ENCODE measurements at regions not wholly inside any gene's neighbourhood (a gene's known extent, or its start where the extent isn't known, plus 50 kb on each side); places are given as distances from the start of the nearest gene placed in this dataset.

- peaks cover 1 to 3% of the 10 kb centered on the region in 2 donors for H3K27me3 Mint-ChIP-seq
- H3K27me3 ChIP-seq (ENCODE audit: insufficient read depth, low read length), result no peaks in the 10 kb centered on the region
- no peak overlapping the region for H3K4me3 Mint-ChIP-seq
- H3K36me3 Mint-ChIP-seq, result peaks cover 3 to 4% of the 10 kb centered on the region in 2 donors
- no peaks in the 10 kb centered on the region for H3K4me1 ChIP-seq (ENCODE audit: insufficient read depth, low read length)
- H3K4me3 ChIP-seq (ENCODE audit: low read length in 2 of 2), result no peak overlapping the region
- intact Hi-C loops (cut with micrococcal nuclease), result no loop called here
- no peak for DNase-seq
- no peaks in the 10 kb centered on the region for H3K4me1 Mint-ChIP-seq
- POLR2A ChIA-PET (ENCODE audit: partially characterized antibody), result no interaction called here
- no peak overlapping the region for H3K27ac ChIP-seq (ENCODE audit: low read depth, low read length)
- H3K36me3 ChIP-seq (ENCODE audit: insufficient read depth, low read length), result no peaks in the 10 kb centered on the region
- CTCF ChIA-PET (ENCODE audit: partially characterized antibody), result no interaction called here
- H3K9me3 Mint-ChIP-seq, result peaks cover 0 to 19% (median 17%) of the 10 kb centered on the region in 8 donors
- H3K9me3 ChIP-seq (ENCODE audit: control insufficient read depth in 1 of 2, low read length in 2 of 2), result no peaks in the 10 kb centered on the region
- H3K27ac Mint-ChIP-seq, result no peak overlapping the region
Observed at GRCh38 chr2:64394153-64394552, 59.8 kb upstream of the LGALSL start.

- Mint-ChIP-seq H3K27ac (no peak overlapping the region), H3K36me3 (no peaks in the 10 kb centered on the region), H3K27me3 (peaks cover 2 to 3% of the 10 kb centered on the region in 2 donors), H3K4me3 (no peak overlapping the region), H3K4me1 (no peaks in the 10 kb centered on the region), H3K9me3 (peaks cover 0 to 11% (median 6%) of the 10 kb centered on the region in 8 donors)
- Histone ChIP-seq H3K4me3 (ENCODE audit: low read length in 2 of 2) (no peak overlapping the region), H3K4me1 (ENCODE audit: insufficient read depth, low read length) (no peaks in the 10 kb centered on the region), H3K36me3 (ENCODE audit: insufficient read depth, low read length) (no peaks in the 10 kb centered on the region), H3K9me3 (ENCODE audit: control insufficient read depth in 1 of 2, low read length in 2 of 2) (no peaks in the 10 kb centered on the region), H3K27ac (ENCODE audit: low read depth, low read length) (no peak overlapping the region), H3K27me3 (ENCODE audit: insufficient read depth, low read length) (no peaks in the 10 kb centered on the region)
- ChIA-PET CTCF (ENCODE audit: partially characterized antibody) (interaction anchor here (0.8 kb wide), 1 partner anchor 65 kb away, joined by 3 read pairs; no protein-coding TSS in a partner anchor), POLR2A (ENCODE audit: partially characterized antibody) (no interaction called here)
- intact Hi-C loops (cut with micrococcal nuclease), result no loop called here
- DNase-seq, result no peak
Observed at GRCh38 chr2:64396001-64396400, 58.0 kb upstream of the LGALSL start.

GRCh38 chr2:64396551-64396950 lies 57.4 kb upstream of the LGALSL start:
- no peak for DNase-seq
- no peaks in the 10 kb centered on the region for H3K36me3 Mint-ChIP-seq
- intact Hi-C loops (cut with micrococcal nuclease), result no loop called here
- peaks cover 0 to 6% (median 3%) of the 10 kb centered on the region in 8 donors for H3K9me3 Mint-ChIP-seq
- Histone ChIP-seq H3K4me3 (ENCODE audit: low read length in 2 of 2) (no peak overlapping the region), H3K4me1 (ENCODE audit: insufficient read depth, low read length) (no peaks in the 10 kb centered on the region), H3K27me3 (ENCODE audit: insufficient read depth, low read length) (no peaks in the 10 kb centered on the region), H3K9me3 (ENCODE audit: control insufficient read depth in 1 of 2, low read length in 2 of 2) (no peaks in the 10 kb centered on the region), H3K27ac (ENCODE audit: low read depth, low read length) (no peak overlapping the region), H3K36me3 (ENCODE audit: insufficient read depth, low read length) (no peaks in the 10 kb centered on the region)
- no peak overlapping the region for H3K4me3 Mint-ChIP-seq
- H3K27me3 Mint-ChIP-seq, result peaks cover 2 to 3% of the 10 kb centered on the region in 2 donors
- no peak overlapping the region for H3K27ac Mint-ChIP-seq
- ChIA-PET CTCF (ENCODE audit: partially characterized antibody) (interaction anchor here (1.7 kb wide), 1 partner anchor 65 kb away, joined by 5 read pairs; no protein-coding TSS in a partner anchor), POLR2A (ENCODE audit: partially characterized antibody) (no interaction called here)
- H3K4me1 Mint-ChIP-seq, result no peaks in the 10 kb centered on the region

- no peak for DNase-seq
- no peaks in the 10 kb centered on the region for H3K27me3 ChIP-seq (ENCODE audit: insufficient read depth, low read length)
- no peaks in the 10 kb centered on the region for H3K9me3 ChIP-seq (ENCODE audit: control insufficient read depth in 1 of 2, low read length in 2 of 2)
- Mint-ChIP-seq H3K36me3 (no peaks in the 10 kb centered on the region), H3K4me1 (no peaks in the 10 kb centered on the region), H3K4me3 (no peak overlapping the region), H3K9me3 (no peaks in the 10 kb centered on the region), H3K27me3 (peaks cover 0 to 2% of the 10 kb centered on the region in 2 donors), H3K27ac (no peak overlapping the region)
- intact Hi-C loops (cut with micrococcal nuclease), result no loop called here
- H3K4me3 ChIP-seq (ENCODE audit: low read length in 2 of 2), result no peak overlapping the region
- ChIA-PET POLR2A (ENCODE audit: partially characterized antibody) (no interaction called here), CTCF (ENCODE audit: partially characterized antibody) (interaction anchor here (0.8 to 1.4 kb wide), 2 partner anchors 11 to 60 kb away, joined by 3 read pairs; no protein-coding TSS in a partner anchor)
- H3K36me3 ChIP-seq (ENCODE audit: insufficient read depth, low read length), result no peaks in the 10 kb centered on the region
- no peaks in the 10 kb centered on the region for H3K4me1 ChIP-seq (ENCODE audit: insufficient read depth, low read length)
- H3K27ac ChIP-seq (ENCODE audit: low read depth, low read length), result no peak overlapping the region
Observed at GRCh38 chr2:64398516-64399129, 55.3 kb upstream of the LGALSL start.

DNA sequence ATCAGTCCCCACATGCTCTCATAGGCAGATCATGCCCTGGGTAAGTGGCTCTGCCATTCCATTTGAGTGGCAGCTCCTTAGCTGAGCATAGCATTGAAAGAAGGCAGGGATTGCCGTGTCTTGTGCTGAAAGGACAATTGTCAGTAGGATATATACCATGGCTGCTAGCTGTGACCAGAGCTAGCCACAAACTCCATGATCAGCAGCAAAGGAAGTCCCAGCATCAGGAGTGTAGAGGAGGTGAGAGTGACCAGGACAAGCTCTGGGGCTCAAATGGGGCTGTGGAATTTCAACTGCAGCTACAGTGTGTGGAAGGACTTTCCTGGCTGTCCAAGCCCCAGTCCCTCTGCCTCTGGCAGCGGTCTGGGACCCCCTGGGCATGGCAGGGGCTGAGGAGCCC lies 54.4 kb upstream of the LGALSL start:
- H3K4me3 Mint-ChIP-seq, result no peak overlapping the region
- CTCF ChIA-PET (ENCODE audit: partially characterized antibody), result no interaction called here
- no peaks in the 10 kb centered on the region for H3K4me1 Mint-ChIP-seq
- DNase-seq, result no peak
- Histone ChIP-seq H3K4me3 (ENCODE audit: low read length in 2 of 2) (no peak overlapping the region), H3K27me3 (ENCODE audit: insufficient read depth, low read length) (no peaks in the 10 kb centered on the region), H3K9me3 (ENCODE audit: control insufficient read depth in 1 of 2, low read length in 2 of 2) (no peaks in the 10 kb centered on the region), H3K4me1 (ENCODE audit: insufficient read depth, low read length) (no peaks in the 10 kb centered on the region), H3K36me3 (ENCODE audit: insufficient read depth, low read length) (no peaks in the 10 kb centered on the region), H3K27ac (ENCODE audit: low read depth, low read length) (no peak overlapping the region)
- no peaks in the 10 kb centered on the region for H3K9me3 Mint-ChIP-seq
- no peaks in the 10 kb centered on the region for H3K36me3 Mint-ChIP-seq
- POLR2A ChIA-PET (ENCODE audit: partially characterized antibody), result no interaction called here
- peaks cover 0 to 2% of the 10 kb centered on the region in 2 donors for H3K27me3 Mint-ChIP-seq
- H3K27ac Mint-ChIP-seq, result no peak overlapping the region
- intact Hi-C loops (cut with micrococcal nuclease), result no loop called here

DNA sequence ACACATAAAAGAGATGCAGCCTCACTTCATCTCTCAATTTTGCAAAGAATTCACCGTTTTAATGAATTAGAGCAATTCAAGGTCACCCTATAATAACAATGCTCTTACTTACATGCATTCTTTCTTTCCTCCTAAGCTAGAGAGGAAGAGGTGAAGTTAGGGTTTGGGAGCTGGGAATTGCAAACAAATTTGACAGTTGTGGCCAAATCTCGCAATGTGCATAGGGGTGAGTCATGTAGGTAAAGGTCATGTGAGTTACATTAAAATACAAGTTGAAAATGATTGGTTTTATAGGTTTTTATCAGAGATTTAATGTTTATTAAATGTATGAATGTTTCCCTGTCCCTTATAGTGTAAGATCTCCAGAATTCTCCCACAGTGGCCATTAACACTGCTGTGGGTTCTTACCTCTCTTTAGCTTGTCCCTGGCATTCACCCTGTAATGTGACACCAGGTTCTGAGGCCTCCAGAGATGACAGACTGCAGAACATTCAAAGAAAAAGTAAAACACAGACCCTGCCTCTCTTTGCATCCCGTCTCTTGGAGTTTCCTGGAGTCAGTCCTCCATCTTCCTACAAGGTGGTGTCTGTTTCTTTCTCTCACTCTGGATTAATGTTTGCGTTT lies 53.7 kb upstream of the LGALSL start:
- intact Hi-C loops (cut with micrococcal nuclease), result no loop called here
- Histone ChIP-seq H3K36me3 (ENCODE audit: insufficient read depth, low read length) (no peaks in the 10 kb centered on the region), H3K27me3 (ENCODE audit: insufficient read depth, low read length) (no peaks in the 10 kb centered on the region), H3K4me1 (ENCODE audit: insufficient read depth, low read length) (no peaks in the 10 kb centered on the region), H3K27ac (ENCODE audit: low read depth, low read length) (no peak overlapping the region), H3K4me3 (ENCODE audit: low read length in 2 of 2) (no peak overlapping the region), H3K9me3 (ENCODE audit: control insufficient read depth in 1 of 2, low read length in 2 of 2) (no peaks in the 10 kb centered on the region)
- Mint-ChIP-seq H3K27ac (no peak overlapping the region), H3K36me3 (no peaks in the 10 kb centered on the region), H3K4me3 (no peak overlapping the region), H3K27me3 (peaks cover 0 to 2% of the 10 kb centered on the region in 2 donors), H3K4me1 (no peaks in the 10 kb centered on the region), H3K9me3 (no peaks in the 10 kb centered on the region)
- ChIA-PET POLR2A (ENCODE audit: partially characterized antibody) (no interaction called here), CTCF (ENCODE audit: partially characterized antibody) (no interaction called here)
- DNase-seq, result no peak

GRCh38 chr2:64400733-64401528 lies 53.0 kb upstream of the LGALSL start:
- DNase-seq, result no peak
- peak overlapping the region in 1 of 7 donors; percentile 27 for H3K27ac Mint-ChIP-seq
- peaks cover 0 to 2% of the 10 kb centered on the region in 2 donors for H3K27me3 Mint-ChIP-seq
- H3K36me3 Mint-ChIP-seq, result no peaks in the 10 kb centered on the region
- Histone ChIP-seq H3K4me3 (ENCODE audit: low read length in 2 of 2) (no peak overlapping the region), H3K9me3 (ENCODE audit: control insufficient read depth in 1 of 2, low read length in 2 of 2) (no peaks in the 10 kb centered on the region), H3K27me3 (ENCODE audit: insufficient read depth, low read length) (no peaks in the 10 kb centered on the region), H3K36me3 (ENCODE audit: insufficient read depth, low read length) (no peaks in the 10 kb centered on the region), H3K4me1 (ENCODE audit: insufficient read depth, low read length) (no peaks in the 10 kb centered on the region), H3K27ac (ENCODE audit: low read depth, low read length) (no peak overlapping the region)
- CTCF ChIA-PET (ENCODE audit: partially characterized antibody), result no interaction called here
- no peak overlapping the region for H3K4me3 Mint-ChIP-seq
- H3K4me1 Mint-ChIP-seq, result no peaks in the 10 kb centered on the region
- POLR2A ChIA-PET (ENCODE audit: partially characterized antibody), result no interaction called here
- intact Hi-C loops (cut with micrococcal nuclease), result no loop called here
- no peaks in the 10 kb centered on the region for H3K9me3 Mint-ChIP-seq
